ENCODE measurements at regions not wholly inside any gene's neighbourhood (a gene's known extent, or its start where the extent isn't known, plus 50 kb on each side); places are given as distances from the start of the nearest gene placed in this dataset.

GRCh38 chr15:38650936-38651327, 86.3 kb upstream of the RASGRP1 start:
- WGBS, 2 donors = 38 to 64% methylated on average over 1 of the region's 1 CpG
- ATAC-seq (ENCODE audit: insufficient read depth, low FRiP score) (no peak), DNase-seq (no peak)
- peaks cover 0 to 1% (median 0%) of the 10 kb centered on the region in 5 donors for H3K4me1 ChIP-seq (ENCODE audit: control insufficient read depth in 5 of 5, insufficient read depth in 5 of 5, low read length in 5 of 5)
- H3K36me3 ChIP-seq (ENCODE audit: control insufficient read depth in 4 of 4, insufficient read depth in 4 of 4, low read length in 4 of 4) = no peaks in the 10 kb centered on the region
- H3K27ac ChIP-seq (ENCODE audit: low read depth in 1 of 2, low read length in 1 of 2) = no peak overlapping the region
- H3K9me3 ChIP-seq (ENCODE audit: control insufficient read depth in 4 of 4, insufficient read depth in 3 of 4, low read length in 3 of 4) = no peaks in the 10 kb centered on the region
- no peak for TF ChIP-seq CTCF (IDR thresholded peaks at IDR 0.05; ENCODE audit: control extremely low read depth, extremely low read depth)
- H3K4me3 ChIP-seq = no peak overlapping the region
- no peak overlapping the region for H3K9ac ChIP-seq (ENCODE audit: insufficient read depth in 1 of 2, low read length in 2 of 2)
- H3K27me3 ChIP-seq (ENCODE audit: control insufficient read depth in 3 of 3, insufficient read depth in 3 of 3, low read length in 2 of 3) = no peaks in the 10 kb centered on the region

GRCh38 chr15:38651328-38652038, 86.9 kb upstream of the RASGRP1 start:
- peaks cover 0 to 1% (median 0%) of the 10 kb centered on the region in 5 donors for H3K4me1 ChIP-seq (ENCODE audit: control insufficient read depth in 5 of 5, insufficient read depth in 5 of 5, low read length in 5 of 5)
- 48 to 54% methylated on average over 11 of the region's 11 CpGs for WGBS, 2 donors
- H3K9ac ChIP-seq (ENCODE audit: insufficient read depth in 1 of 2, low read length in 2 of 2) = no peak overlapping the region
- no peak overlapping the region for H3K27ac ChIP-seq (ENCODE audit: low read depth in 1 of 2, low read length in 1 of 2)
- no peak overlapping the region for H3K4me3 ChIP-seq
- H3K36me3 ChIP-seq (ENCODE audit: control insufficient read depth in 4 of 4, insufficient read depth in 4 of 4, low read length in 4 of 4) = no peaks in the 10 kb centered on the region
- ATAC-seq (ENCODE audit: insufficient read depth, low FRiP score) (no peak), DNase-seq (no peak)
- TF ChIP-seq CTCF (IDR thresholded peaks at IDR 0.05; ENCODE audit: control extremely low read depth, extremely low read depth) = no peak
- H3K9me3 ChIP-seq (ENCODE audit: control insufficient read depth in 4 of 4, insufficient read depth in 3 of 4, low read length in 3 of 4) = no peaks in the 10 kb centered on the region
- H3K27me3 ChIP-seq (ENCODE audit: control insufficient read depth in 3 of 3, insufficient read depth in 3 of 3, low read length in 2 of 3) = no peaks in the 10 kb centered on the region

- Histone ChIP-seq H3K36me3 (ENCODE audit: control insufficient read depth in 4 of 4, insufficient read depth in 4 of 4, low read length in 4 of 4) (no peaks in the 10 kb centered on the region), H3K27ac (ENCODE audit: low read depth in 1 of 2, low read length in 1 of 2) (no peak overlapping the region), H3K9me3 (ENCODE audit: control insufficient read depth in 4 of 4, insufficient read depth in 3 of 4, low read length in 3 of 4) (no peaks in the 10 kb centered on the region), H3K9ac (ENCODE audit: insufficient read depth in 1 of 2, low read length in 2 of 2) (no peak overlapping the region), H3K27me3 (ENCODE audit: control insufficient read depth in 3 of 3, insufficient read depth in 3 of 3, low read length in 2 of 3) (no peaks in the 10 kb centered on the region), H3K4me3 (no peak overlapping the region), H3K4me1 (ENCODE audit: control insufficient read depth in 5 of 5, insufficient read depth in 5 of 5, low read length in 5 of 5) (peaks cover 0 to 1% (median 0%) of the 10 kb centered on the region in 5 donors)
- ATAC-seq (ENCODE audit: insufficient read depth, low FRiP score) (no peak), DNase-seq (no peak)
- WGBS, 2 donors = 83 to 91% methylated on average over 5 of the region's 5 CpGs
- no peak for TF ChIP-seq CTCF (IDR thresholded peaks at IDR 0.05; ENCODE audit: control extremely low read depth, extremely low read depth)
Observed at GRCh38 chr15:38652183-38652794, 87.7 kb upstream of the RASGRP1 start.
